ENCODE measurements at regions not wholly inside any gene's neighbourhood (a gene's known extent, or its start where the extent isn't known, plus 50 kb on each side); places are given as distances from the start of the nearest gene placed in this dataset.

DNA sequence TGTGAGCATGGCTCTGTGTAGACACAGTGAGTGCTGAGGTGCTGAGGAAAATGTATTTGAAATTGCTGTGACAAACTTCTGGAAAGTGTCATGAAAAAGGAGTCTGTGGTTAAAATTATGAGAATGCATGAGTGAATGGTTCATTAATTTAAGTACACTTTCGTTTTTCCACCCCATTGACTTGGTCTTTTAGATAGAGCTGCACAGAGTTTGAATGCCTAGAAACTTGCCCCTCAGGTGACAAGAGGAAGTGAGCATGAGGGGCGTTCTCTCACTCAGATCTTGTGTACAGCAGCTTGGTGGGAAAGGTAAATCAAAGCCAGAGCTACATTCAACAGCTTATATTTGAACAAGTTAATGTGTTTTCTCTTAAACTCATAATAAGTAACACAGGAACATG lies 296.8 kb downstream of the WDR72 start:
- no peak overlapping the region for H3K4me3 ChIP-seq (ENCODE audit: low read depth, low read length)
- DNase-seq (ENCODE audit: low read depth): no peak
- TF ChIP-seq, protein P1, sequence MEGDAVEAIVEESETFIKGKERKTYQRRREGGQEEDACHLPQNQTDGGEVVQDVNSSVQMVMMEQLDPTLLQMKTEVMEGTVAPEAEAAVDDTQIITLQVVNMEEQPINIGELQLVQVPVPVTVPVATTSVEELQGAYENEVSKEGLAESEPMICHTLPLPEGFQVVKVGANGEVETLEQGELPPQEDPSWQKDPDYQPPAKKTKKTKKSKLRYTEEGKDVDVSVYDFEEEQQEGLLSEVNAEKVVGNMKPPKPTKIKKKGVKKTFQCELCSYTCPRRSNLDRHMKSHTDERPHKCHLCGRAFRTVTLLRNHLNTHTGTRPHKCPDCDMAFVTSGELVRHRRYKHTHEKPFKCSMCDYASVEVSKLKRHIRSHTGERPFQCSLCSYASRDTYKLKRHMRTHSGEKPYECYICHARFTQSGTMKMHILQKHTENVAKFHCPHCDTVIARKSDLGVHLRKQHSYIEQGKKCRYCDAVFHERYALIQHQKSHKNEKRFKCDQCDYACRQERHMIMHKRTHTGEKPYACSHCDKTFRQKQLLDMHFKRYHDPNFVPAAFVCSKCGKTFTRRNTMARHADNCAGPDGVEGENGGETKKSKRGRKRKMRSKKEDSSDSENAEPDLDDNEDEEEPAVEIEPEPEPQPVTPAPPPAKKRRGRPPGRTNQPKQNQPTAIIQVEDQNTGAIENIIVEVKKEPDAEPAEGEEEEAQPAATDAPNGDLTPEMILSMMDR (conservative IDR thresholded peaks at IDR 0.05; ENCODE audit: low read depth, low read length): no peak

DNA sequence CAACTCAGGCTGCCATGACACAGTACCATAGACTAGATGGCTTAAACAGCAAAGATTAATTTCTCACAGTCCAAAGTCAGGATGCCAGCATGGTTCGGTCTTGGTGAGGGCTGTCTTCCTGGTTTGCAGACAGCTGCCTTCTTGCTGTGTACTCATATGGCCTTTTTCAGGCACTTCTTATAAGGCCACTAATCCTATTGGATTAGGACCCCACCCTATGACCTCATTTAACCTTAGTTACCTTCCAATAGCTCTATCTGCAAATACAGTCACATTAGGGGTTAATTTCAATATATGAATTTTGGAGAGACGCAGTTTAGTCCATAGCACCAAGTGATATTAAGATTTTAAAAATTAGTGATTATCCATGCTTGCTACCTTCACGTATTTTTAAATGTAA lies 297.8 kb downstream of the WDR72 start:
- TF ChIP-seq, protein P1 (conservative IDR thresholded peaks at IDR 0.05; ENCODE audit: low read depth, low read length): no peak
- no peak overlapping the region for H3K4me3 ChIP-seq (ENCODE audit: low read depth, low read length)
- no peak for DNase-seq (ENCODE audit: low read depth)

DNA sequence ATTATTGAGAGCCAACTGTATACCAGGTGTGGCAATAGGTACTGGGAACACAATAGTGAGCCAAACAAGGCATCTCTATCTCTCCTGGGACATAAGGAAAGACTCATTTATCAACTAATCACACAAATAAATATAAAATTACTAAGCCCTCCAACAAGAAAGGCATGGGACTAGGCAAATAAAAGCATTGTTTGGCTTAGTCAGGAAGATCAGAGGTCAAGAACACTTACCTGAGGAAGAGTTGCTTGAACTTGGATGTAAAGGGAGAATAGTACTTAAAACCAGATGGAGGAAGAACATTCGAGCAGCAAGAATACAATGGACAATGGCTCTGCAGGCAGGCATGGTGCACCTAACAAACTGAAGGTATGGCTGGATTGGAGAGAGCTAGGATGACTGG lies 300.7 kb downstream of the WDR72 start:
- DNase-seq (ENCODE audit: low read depth): no peak
- TF ChIP-seq, protein P1 (conservative IDR thresholded peaks at IDR 0.05; ENCODE audit: low read depth, low read length): no peak
- no peak overlapping the region for H3K4me3 ChIP-seq (ENCODE audit: low read depth, low read length)

DNA sequence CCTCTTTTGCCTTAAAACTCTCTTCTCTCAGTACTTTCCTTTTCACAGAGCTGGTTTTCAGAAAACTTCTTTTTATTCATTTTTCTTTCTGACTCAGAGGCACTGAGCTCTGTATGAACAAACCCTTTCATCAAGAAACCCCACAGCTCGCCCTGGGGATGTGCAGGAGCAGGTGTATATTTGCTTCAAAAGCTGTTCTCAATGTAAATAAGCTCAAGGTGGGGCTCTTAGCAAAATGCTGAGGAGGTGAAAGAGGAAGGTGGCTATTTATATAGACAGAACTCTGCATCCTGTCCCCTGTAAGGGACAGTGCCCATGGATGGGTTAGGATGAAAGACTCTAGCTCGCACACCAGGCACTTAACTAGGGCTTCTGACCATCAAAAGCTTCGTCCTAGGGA lies 302.0 kb downstream of the WDR72 start:
- no peak overlapping the region for H3K4me3 ChIP-seq (ENCODE audit: low read depth, low read length)
- no peak for DNase-seq (ENCODE audit: low read depth)
- TF ChIP-seq, protein P1 (conservative IDR thresholded peaks at IDR 0.05; ENCODE audit: low read depth, low read length): no peak

DNA sequence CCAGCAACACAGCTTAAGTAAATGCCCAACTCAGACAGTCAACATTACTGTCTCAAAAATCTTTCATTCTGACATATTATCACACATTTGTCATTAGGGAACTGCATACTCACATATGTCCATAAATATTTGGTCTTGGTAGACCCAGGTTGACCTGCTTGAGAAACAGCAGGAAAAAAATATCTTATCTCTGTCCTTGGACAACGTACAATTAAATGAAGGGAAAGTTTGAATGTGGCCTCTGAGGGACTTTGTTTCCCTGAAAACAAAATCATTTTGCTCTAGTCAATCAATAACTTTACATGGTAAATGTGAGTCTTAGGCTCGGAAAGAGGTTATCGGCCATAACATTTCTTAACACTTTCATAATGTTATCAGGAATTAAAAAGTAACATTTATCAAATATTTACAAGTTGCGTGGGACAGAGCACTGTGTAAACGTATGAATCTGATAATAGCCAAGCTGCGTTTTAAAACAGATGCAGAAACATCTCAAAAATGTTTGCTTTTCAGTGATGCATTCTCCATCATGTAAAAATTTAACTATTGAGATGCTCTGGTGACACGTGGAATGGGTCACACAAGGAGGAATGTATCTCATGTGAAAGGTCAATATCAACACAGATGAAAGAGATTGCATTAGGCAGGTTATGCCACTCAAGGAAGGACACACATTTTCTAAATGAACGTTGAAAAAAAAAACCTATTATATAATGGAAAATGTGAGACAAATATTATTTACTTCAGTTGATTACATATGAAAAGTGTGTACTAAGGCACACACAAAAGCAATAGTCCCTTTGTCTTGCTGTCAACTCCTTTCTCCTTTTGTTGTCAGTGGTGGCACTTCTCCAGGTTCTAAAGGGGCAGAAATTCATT lies 304.4 kb downstream of the WDR72 start:
- TF ChIP-seq, protein P1 (conservative IDR thresholded peaks at IDR 0.05; ENCODE audit: low read depth, low read length): no peak
- DNase-seq (ENCODE audit: low read depth): no peak
- H3K4me3 ChIP-seq (ENCODE audit: low read depth, low read length): no peak overlapping the region

DNA sequence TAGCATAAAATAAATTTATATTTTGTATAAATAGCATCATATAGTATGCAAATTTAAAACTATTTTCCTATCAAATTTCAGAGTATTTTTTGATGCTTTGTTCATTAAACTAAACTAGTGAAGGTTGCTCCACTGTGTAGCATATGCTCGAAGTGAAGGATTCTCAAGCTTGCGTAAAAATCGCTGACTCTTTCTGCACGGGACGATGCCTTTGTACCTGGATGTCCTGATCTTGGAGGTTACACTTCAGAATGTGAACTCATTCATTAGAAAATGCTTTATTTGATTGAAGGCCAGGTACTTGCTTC lies 305.0 kb downstream of the WDR72 start:
- TF ChIP-seq, protein P1 (conservative IDR thresholded peaks at IDR 0.05; ENCODE audit: low read depth, low read length): no peak
- no peak overlapping the region for H3K4me3 ChIP-seq (ENCODE audit: low read depth, low read length)
- no peak for DNase-seq (ENCODE audit: low read depth)

Measured in epithelial cell of proximal tubule (primary cell).